HepG2 (cell line): ENCODE measurements at regions not wholly inside any gene's neighbourhood (a gene's known extent, or its start where the extent isn't known, plus 50 kb on each side); places are given as distances from the start of the nearest gene placed in this dataset.
A peak's percentile ranks its signal among the peaks of the same experiment; 100 is the strongest.

Experiments
- FOXK1 ChIP-seq: sonication (generic); formaldehyde crosslinking; IDR thresholded peaks from 2 replicates; pipeline ENCODE4 v1.4.0; 2020; ENCODE audit warnings: low read depth, missing genetic modification reagents, borderline replicate concordance
- MAFK ChIP-seq, 2 experiments: IDR thresholded peaks in 1 of 2; conservative IDR thresholded peaks in 1 of 2; 2 replicates each; pipeline ENCODE4 v1.6.1; 2011; ENCODE audit warnings: improper control_type of control experiment in 2 of 2, low read length in 2 of 2
- RBAK ChIP-seq: sonication (generic); formaldehyde crosslinking; IDR thresholded peaks from 2 replicates; pipeline ENCODE4 v1.5.1; 2020; ENCODE audit warnings: mild to moderate bottlenecking, missing genetic modification reagents
- SOX13 ChIP-seq, 3 experiments: fragments of 450-650 bp in 1 of 3; sonication (generic) in 1 of 3; formaldehyde crosslinking in 1 of 3; IDR thresholded peaks in 2 of 3; conservative IDR thresholded peaks in 1 of 3; 2 replicates each; pipeline versions ENCODE4 v1.5.0 to v1.6.1; 2016 to 2020; ENCODE audit warnings: antibody characterized with exemption in 1 of 3, mild to moderate bottlenecking in 1 of 3, missing compliant biosample characterization in 1 of 3, missing genetic modification reagents in 1 of 3, moderate library complexity in 1 of 3
- YEATS2 ChIP-seq: sonication (generic); formaldehyde crosslinking; IDR thresholded peaks from 2 replicates; pipeline ENCODE4 v1.4.0; 2020; ENCODE audit warnings: missing genetic modification reagents, borderline replicate concordance
- TF ChIP-seq, protein P1 (sequence below): sonication (generic); formaldehyde crosslinking; conservative IDR thresholded peaks from 2 replicates; pipeline ENCODE4 v1.4.0; 2020; ENCODE audit warnings: mild to moderate bottlenecking, missing genetic modification reagents, moderate library complexity
- TF ChIP-seq, protein P2 (sequence below): sonication (generic); formaldehyde crosslinking; IDR thresholded peaks from 2 replicates; pipeline ENCODE4 v1.5.1; 2020; ENCODE audit warnings: mild to moderate bottlenecking, missing genetic modification reagents
- TF ChIP-seq, protein P3 (sequence below): sonication (generic); formaldehyde crosslinking; IDR thresholded peaks from 2 replicates; pipeline ENCODE4 v1.5.1; 2020; ENCODE audit warnings: missing genetic modification reagents, mild to moderate bottlenecking, borderline replicate concordance
- TF ChIP-seq, protein P4 (sequence below): sonication (generic); formaldehyde crosslinking; IDR thresholded peaks from 2 replicates; pipeline ENCODE4 v1.4.0; 2020; ENCODE audit warnings: low read depth, missing genetic modification reagents
- TF ChIP-seq, protein P5 (sequence below): sonication (generic); formaldehyde crosslinking; IDR thresholded peaks from 2 replicates; pipeline ENCODE4 v1.5.0; 2020; ENCODE audit warnings: mild to moderate bottlenecking, missing genetic modification reagents, borderline replicate concordance

DNA sequence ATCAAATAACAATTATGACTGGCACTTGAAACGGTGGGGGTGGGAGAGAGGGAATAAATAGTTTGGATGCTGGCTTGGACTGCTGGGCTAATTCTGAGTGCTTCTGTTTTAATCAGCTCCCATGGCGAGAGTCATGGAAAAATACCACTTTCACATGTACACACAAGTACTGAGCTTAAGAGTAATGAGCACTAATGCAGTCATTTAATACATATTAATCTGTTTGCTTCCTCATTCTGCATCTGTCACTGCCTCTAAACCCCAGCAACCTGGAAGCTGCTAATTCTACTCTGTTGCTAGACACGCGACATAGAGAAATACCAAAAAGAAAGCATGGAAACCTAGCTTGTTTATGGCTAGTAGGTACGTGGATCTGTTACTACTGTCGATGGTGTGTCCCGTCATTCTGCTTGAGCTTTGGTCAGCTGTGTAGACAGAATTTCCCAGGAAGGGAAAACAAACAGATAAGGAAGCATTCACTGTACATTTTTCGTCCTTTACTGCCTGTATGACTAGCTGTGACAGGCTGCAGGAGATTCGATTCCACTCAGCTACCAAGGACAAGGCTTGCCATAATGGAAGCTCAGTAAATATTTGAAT is 238.8 kb downstream of the BAMBI start (continued):
- TF ChIP-seq, protein P1, sequence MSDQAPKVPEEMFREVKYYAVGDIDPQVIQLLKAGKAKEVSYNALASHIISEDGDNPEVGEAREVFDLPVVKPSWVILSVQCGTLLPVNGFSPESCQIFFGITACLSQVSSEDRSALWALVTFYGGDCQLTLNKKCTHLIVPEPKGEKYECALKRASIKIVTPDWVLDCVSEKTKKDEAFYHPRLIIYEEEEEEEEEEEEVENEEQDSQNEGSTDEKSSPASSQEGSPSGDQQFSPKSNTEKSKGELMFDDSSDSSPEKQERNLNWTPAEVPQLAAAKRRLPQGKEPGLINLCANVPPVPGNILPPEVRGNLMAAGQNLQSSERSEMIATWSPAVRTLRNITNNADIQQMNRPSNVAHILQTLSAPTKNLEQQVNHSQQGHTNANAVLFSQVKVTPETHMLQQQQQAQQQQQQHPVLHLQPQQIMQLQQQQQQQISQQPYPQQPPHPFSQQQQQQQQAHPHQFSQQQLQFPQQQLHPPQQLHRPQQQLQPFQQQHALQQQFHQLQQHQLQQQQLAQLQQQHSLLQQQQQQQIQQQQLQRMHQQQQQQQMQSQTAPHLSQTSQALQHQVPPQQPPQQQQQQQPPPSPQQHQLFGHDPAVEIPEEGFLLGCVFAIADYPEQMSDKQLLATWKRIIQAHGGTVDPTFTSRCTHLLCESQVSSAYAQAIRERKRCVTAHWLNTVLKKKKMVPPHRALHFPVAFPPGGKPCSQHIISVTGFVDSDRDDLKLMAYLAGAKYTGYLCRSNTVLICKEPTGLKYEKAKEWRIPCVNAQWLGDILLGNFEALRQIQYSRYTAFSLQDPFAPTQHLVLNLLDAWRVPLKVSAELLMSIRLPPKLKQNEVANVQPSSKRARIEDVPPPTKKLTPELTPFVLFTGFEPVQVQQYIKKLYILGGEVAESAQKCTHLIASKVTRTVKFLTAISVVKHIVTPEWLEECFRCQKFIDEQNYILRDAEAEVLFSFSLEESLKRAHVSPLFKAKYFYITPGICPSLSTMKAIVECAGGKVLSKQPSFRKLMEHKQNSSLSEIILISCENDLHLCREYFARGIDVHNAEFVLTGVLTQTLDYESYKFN (CRISPR knock-in tag) = peak; percentile 92
- no peak; the same call in 1 of the 2 replicates for TF ChIP-seq SOX13 (IDR thresholded peaks at IDR 0.05)
- TF ChIP-seq SOX13 (CRISPR knock-in tag; conservative IDR thresholded peaks at IDR 0.05 in 1 of 2, IDR thresholded peaks at IDR 0.05 in 1 of 2) = peak in 1 of 2 experiments; percentile 69; a peak in 2 of 4 replicates
- TF ChIP-seq, protein P2, sequence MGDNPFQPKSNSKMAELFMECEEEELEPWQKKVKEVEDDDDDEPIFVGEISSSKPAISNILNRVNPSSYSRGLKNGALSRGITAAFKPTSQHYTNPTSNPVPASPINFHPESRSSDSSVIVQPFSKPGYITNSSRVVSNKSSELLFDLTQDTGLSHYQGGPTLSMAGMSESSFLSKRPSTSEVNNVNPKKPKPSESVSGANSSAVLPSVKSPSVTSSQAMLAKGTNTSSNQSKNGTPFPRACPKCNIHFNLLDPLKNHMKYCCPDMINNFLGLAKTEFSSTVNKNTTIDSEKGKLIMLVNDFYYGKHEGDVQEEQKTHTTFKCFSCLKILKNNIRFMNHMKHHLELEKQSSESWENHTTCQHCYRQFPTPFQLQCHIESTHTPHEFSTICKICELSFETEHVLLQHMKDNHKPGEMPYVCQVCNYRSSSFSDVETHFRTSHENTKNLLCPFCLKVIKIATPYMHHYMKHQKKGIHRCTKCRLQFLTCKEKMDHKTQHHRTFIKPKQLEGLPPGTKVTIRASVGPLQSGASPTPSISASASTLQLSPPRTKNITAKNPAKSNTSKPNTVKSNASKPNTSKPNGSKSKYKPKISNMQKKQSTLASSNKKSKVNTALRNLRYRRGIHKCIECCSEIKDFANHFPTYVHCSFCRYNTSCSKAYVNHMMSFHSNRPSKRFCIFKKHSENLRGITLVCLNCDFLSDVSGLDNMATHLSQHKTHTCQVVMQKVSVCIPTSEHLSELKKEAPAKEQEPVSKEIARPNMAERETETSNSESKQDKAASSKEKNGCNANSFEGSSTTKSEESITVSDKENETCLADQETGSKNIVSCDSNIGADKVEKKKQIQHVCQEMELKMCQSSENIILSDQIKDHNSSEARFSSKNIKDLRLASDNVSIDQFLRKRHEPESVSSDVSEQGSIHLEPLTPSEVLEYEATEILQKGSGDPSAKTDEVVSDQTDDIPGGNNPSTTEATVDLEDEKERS = no peak
- TF ChIP-seq, protein P3, sequence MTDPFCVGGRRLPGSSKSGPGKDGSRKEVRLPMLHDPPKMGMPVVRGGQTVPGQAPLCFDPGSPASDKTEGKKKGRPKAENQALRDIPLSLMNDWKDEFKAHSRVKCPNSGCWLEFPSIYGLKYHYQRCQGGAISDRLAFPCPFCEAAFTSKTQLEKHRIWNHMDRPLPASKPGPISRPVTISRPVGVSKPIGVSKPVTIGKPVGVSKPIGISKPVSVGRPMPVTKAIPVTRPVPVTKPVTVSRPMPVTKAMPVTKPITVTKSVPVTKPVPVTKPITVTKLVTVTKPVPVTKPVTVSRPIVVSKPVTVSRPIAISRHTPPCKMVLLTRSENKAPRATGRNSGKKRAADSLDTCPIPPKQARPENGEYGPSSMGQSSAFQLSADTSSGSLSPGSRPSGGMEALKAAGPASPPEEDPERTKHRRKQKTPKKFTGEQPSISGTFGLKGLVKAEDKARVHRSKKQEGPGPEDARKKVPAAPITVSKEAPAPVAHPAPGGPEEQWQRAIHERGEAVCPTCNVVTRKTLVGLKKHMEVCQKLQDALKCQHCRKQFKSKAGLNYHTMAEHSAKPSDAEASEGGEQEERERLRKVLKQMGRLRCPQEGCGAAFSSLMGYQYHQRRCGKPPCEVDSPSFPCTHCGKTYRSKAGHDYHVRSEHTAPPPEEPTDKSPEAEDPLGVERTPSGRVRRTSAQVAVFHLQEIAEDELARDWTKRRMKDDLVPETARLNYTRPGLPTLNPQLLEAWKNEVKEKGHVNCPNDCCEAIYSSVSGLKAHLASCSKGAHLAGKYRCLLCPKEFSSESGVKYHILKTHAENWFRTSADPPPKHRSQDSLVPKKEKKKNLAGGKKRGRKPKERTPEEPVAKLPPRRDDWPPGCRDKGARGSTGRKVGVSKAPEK = 0 out of 2 replicates have a peak, but pooled peaks have one; percentile 36
- peak; percentile 65 for TF ChIP-seq FOXK1 (CRISPR knock-in tag)
- peak; percentile 33; the same call in 1 of the 2 replicates for TF ChIP-seq YEATS2 (CRISPR knock-in tag)
- TF ChIP-seq MAFK (conservative IDR thresholded peaks at IDR 0.05 in 1 of 2, IDR thresholded peaks at IDR 0.05 in 1 of 2; ENCODE audit: low read length in 2 of 2) = peak; percentile 5 to 25; a peak in 2 of 4 replicates
- TF ChIP-seq, protein P4, sequence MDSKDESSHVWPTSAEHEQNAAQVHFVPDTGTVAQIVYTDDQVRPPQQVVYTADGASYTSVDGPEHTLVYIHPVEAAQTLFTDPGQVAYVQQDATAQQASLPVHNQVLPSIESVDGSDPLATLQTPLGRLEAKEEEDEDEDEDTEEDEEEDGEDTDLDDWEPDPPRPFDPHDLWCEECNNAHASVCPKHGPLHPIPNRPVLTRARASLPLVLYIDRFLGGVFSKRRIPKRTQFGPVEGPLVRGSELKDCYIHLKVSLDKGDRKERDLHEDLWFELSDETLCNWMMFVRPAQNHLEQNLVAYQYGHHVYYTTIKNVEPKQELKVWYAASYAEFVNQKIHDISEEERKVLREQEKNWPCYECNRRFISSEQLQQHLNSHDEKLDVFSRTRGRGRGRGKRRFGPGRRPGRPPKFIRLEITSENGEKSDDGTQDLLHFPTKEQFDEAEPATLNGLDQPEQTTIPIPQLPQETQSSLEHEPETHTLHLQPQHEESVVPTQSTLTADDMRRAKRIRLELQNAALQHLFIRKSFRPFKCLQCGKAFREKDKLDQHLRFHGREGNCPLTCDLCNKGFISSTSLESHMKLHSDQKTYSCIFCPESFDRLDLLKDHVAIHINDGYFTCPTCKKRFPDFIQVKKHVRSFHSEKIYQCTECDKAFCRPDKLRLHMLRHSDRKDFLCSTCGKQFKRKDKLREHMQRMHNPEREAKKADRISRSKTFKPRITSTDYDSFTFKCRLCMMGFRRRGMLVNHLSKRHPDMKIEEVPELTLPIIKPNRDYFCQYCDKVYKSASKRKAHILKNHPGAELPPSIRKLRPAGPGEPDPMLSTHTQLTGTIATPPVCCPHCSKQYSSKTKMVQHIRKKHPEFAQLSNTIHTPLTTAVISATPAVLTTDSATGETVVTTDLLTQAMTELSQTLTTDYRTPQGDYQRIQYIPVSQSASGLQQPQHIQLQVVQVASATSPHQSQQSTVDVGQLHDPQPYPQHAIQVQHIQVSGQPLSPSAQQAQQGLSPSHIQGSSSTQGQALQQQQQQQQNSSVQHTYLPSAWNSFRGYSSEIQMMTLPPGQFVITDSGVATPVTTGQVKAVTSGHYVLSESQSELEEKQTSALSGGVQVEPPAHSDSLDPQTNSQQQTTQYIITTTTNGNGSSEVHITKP (CRISPR knock-in tag) = peak; percentile 66; the same call in 1 of the 2 replicates
- TF ChIP-seq, protein P5, sequence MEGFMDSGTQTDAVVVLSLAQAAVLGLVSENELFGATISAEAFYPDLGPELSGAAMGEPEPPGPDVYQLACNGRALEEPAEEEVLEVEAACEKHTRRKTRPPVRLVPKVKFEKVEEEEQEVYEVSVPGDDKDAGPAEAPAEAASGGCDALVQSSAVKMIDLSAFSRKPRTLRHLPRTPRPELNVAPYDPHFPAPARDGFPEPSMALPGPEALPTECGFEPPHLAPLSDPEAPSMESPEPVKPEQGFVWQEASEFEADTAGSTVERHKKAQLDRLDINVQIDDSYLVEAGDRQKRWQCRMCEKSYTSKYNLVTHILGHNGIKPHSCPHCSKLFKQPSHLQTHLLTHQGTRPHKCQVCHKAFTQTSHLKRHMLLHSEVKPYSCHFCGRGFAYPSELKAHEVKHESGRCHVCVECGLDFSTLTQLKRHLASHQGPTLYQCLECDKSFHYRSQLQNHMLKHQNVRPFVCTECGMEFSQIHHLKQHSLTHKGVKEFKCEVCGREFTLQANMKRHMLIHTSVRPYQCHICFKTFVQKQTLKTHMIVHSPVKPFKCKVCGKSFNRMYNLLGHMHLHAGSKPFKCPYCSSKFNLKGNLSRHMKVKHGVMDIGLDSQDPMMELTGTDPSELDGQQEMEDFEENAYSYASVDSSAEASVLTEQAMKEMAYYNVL = 0 out of 2 replicates have a peak, but pooled peaks have one; percentile 47
- peak; percentile 82 for TF ChIP-seq RBAK (CRISPR knock-in tag)
